IPS DF 6.9 (cell line): ENCODE measurements at regions not wholly inside any gene's neighbourhood (a gene's known extent, or its start where the extent isn't known, plus 50 kb on each side); places are given as distances from the start of the nearest gene placed in this dataset.

Experiments
- DNase-seq: peaks from one replicate; pipeline ENCODE4 v3.0.0-alpha.2; 2013; ENCODE audit warnings: low read depth, low spot score
- H3K27ac ChIP-seq: one replicate; pipeline ENCODE4 v1.5.1; 2013; ENCODE audit warnings: low read length, control low read depth
- H3K27me3 ChIP-seq: 2 replicates; pipeline ENCODE4 v1.6.1; 2013; ENCODE audit warnings: mild to moderate bottlenecking, low read length; ENCODE audit not compliant: control insufficient read depth, insufficient read depth
- H3K36me3 ChIP-seq: 2 replicates; pipeline ENCODE4 v1.6.1; 2013; ENCODE audit warnings: low read length; ENCODE audit not compliant: control insufficient read depth, insufficient read depth
- H3K4me1 ChIP-seq: 2 replicates; pipeline ENCODE4 v1.6.1; 2013; ENCODE audit warnings: low read length; ENCODE audit not compliant: control insufficient read depth, insufficient read depth
- H3K4me3 ChIP-seq: 2 replicates; pipeline ENCODE4 v1.5.1; 2013; ENCODE audit warnings: mild to moderate bottlenecking, low read length
- H3K9me3 ChIP-seq: 2 replicates; pipeline ENCODE4 v1.6.1; 2013; ENCODE audit warnings: low read length, inconsistent platforms; ENCODE audit not compliant: control insufficient read depth, insufficient read depth
- WGBS: extraction: QIAGEN DNeasy Blood & Tissue Kit; methylation state at CpG from one replicate; pipeline ENCODE4 v1.1.7; 2013; ENCODE audit warnings: mixed read lengths, missing lambda C conversion rate; ENCODE audit not compliant: insufficient read length, insufficient coverage; 5-methylcytosine and 5-hydroxymethylcytosine counted together

- no peaks in the 10 kb centered on the region for H3K36me3 ChIP-seq
- no CpG with 5 or more reads among the region's 2 CpGs for WGBS
- H3K27ac ChIP-seq: no peak overlapping the region
- DNase-seq: no peak
- H3K4me3 ChIP-seq: no peak overlapping the region
- H3K27me3 ChIP-seq: no peaks in the 10 kb centered on the region
- H3K9me3 ChIP-seq: no peaks in the 10 kb centered on the region; the same call in 1 of the 2 replicates
- no peaks in the 10 kb centered on the region for H3K4me1 ChIP-seq
Observed at GRCh38 chr4:20543131-20543530, 157.1 kb upstream of the PACRGL start.

- Histone ChIP-seq H3K36me3 (no peaks in the 10 kb centered on the region), H3K27me3 (no peaks in the 10 kb centered on the region), H3K4me3 (no peak overlapping the region), H3K27ac (no peak overlapping the region), H3K9me3 (no peaks in the 10 kb centered on the region; the same call in 1 of the 2 replicates), H3K4me1 (no peaks in the 10 kb centered on the region)
- WGBS: no CpG with 5 or more reads among the region's 3 CpGs
- no peak for DNase-seq
Observed at GRCh38 chr4:20544645-20545044, 155.6 kb upstream of the PACRGL start.

- DNase-seq: no peak
- Histone ChIP-seq H3K36me3 (no peaks in the 10 kb centered on the region), H3K4me1 (no peaks in the 10 kb centered on the region), H3K27me3 (no peaks in the 10 kb centered on the region), H3K27ac (no peak overlapping the region), H3K9me3 (no peaks in the 10 kb centered on the region), H3K4me3 (no peak overlapping the region)
- no CpG with 5 or more reads among the region's 5 CpGs for WGBS
Observed at GRCh38 chr4:20552004-20552403, 148.3 kb upstream of the PACRGL start.

GRCh38 chr4:20554134-20554533 is 146.1 kb upstream of the PACRGL start:
- no peaks in the 10 kb centered on the region for H3K27me3 ChIP-seq
- no peak overlapping the region for H3K4me3 ChIP-seq
- no CpG with 5 or more reads among the region's 2 CpGs for WGBS
- no peak for DNase-seq
- H3K4me1 ChIP-seq: no peaks in the 10 kb centered on the region
- no peaks in the 10 kb centered on the region for H3K9me3 ChIP-seq
- H3K27ac ChIP-seq: no peak overlapping the region
- H3K36me3 ChIP-seq: no peaks in the 10 kb centered on the region

GRCh38 chr4:20565075-20565721 is 135.1 kb upstream of the PACRGL start:
- H3K4me3 ChIP-seq: no peak overlapping the region
- H3K9me3 ChIP-seq: no peaks in the 10 kb centered on the region
- H3K27me3 ChIP-seq: no peaks in the 10 kb centered on the region
- WGBS: no CpG with 5 or more reads among the region's 7 CpGs
- no peaks in the 10 kb centered on the region for H3K36me3 ChIP-seq
- no peak overlapping the region for H3K27ac ChIP-seq
- no peak for DNase-seq
- H3K4me1 ChIP-seq: no peaks in the 10 kb centered on the region

- Histone ChIP-seq H3K36me3 (no peaks in the 10 kb centered on the region), H3K27me3 (no peaks in the 10 kb centered on the region), H3K4me1 (no peaks in the 10 kb centered on the region), H3K27ac (no peak overlapping the region), H3K9me3 (no peaks in the 10 kb centered on the region), H3K4me3 (no peak overlapping the region)
- no peak for DNase-seq
- no CpG with 5 or more reads among the region's 2 CpGs for WGBS
Observed at GRCh38 chr4:20570981-20571715, 129.1 kb upstream of the PACRGL start.

GRCh38 chr4:20572976-20573375 is 127.3 kb upstream of the PACRGL start:
- H3K36me3 ChIP-seq: no peaks in the 10 kb centered on the region
- peak; percentile 35 for DNase-seq
- WGBS: no CpG with 5 or more reads among the region's 8 CpGs

GRCh38 chr4:20574986-20575385 is 125.3 kb upstream of the PACRGL start:
- H3K27me3 ChIP-seq: no peaks in the 10 kb centered on the region
- DNase-seq: no peak
- WGBS: no CpG with 5 or more reads among the region's 1 CpG
- no peak overlapping the region for H3K4me3 ChIP-seq
- no peaks in the 10 kb centered on the region for H3K9me3 ChIP-seq
- H3K36me3 ChIP-seq: no peaks in the 10 kb centered on the region
- no peaks in the 10 kb centered on the region for H3K4me1 ChIP-seq
- no peak overlapping the region for H3K27ac ChIP-seq

More at GRCh38 chr4:20572976-20573375, 127.3 kb upstream of the PACRGL start:
- Histone ChIP-seq H3K4me1 (no peaks in the 10 kb centered on the region), H3K9me3 (no peaks in the 10 kb centered on the region), H3K4me3 (no peak overlapping the region), H3K27ac (no peak overlapping the region), H3K27me3 (no peaks in the 10 kb centered on the region)

GRCh38 chr4:20575486-20575885 is 124.8 kb upstream of the PACRGL start:
- Histone ChIP-seq H3K27me3 (no peaks in the 10 kb centered on the region), H3K27ac (no peak overlapping the region), H3K36me3 (no peaks in the 10 kb centered on the region), H3K4me1 (no peaks in the 10 kb centered on the region), H3K4me3 (no peak overlapping the region), H3K9me3 (no peaks in the 10 kb centered on the region)
- no CpG with 5 or more reads among the region's 5 CpGs for WGBS
- DNase-seq: no peak

- Histone ChIP-seq H3K36me3 (no peaks in the 10 kb centered on the region), H3K27ac (no peak overlapping the region), H3K4me3 (no peak overlapping the region), H3K4me1 (no peaks in the 10 kb centered on the region), H3K27me3 (no peaks in the 10 kb centered on the region), H3K9me3 (no peaks in the 10 kb centered on the region)
- no peak for DNase-seq
Observed at GRCh38 chr4:20576861-20577260, 123.4 kb upstream of the PACRGL start.

- no peak for DNase-seq
- Histone ChIP-seq H3K27ac (no peak overlapping the region), H3K27me3 (no peaks in the 10 kb centered on the region), H3K4me3 (no peak overlapping the region), H3K4me1 (no peaks in the 10 kb centered on the region), H3K9me3 (no peaks in the 10 kb centered on the region), H3K36me3 (no peaks in the 10 kb centered on the region)
- WGBS: no CpG with 5 or more reads among the region's 2 CpGs
Observed at GRCh38 chr4:20577702-20578101, 122.6 kb upstream of the PACRGL start.
